ENCODE measurements at regions not wholly inside any gene's neighbourhood (a gene's known extent, or its start where the extent isn't known, plus 50 kb on each side); places are given as distances from the start of the nearest gene placed in this dataset.

DNA sequence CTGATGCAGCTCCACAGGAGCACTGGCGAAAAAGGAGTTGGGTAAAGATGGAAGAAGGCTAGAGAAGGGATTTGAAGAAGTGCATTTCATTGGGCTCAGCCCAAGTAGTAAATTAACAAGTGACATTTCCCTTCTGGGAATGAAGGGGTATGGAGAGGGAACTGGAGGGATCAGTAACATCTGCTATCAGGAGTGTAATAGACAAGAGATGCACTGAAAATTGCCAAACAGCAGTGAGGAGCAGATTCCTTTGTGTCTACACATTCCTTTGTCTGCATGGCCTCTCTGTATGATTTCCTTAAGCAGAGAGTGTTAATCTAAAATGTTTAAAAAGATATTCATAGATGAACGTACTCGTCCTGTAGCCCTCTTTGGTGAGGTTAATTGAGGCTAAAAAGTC lies 148.2 kb upstream of the FERD3L start:
- TF ChIP-seq EZH2 (IDR thresholded peaks at IDR 0.05; ENCODE audit: borderline replicate concordance, low read depth, low read length, severe bottlenecking): no peak
- TF ChIP-seq, protein P1, sequence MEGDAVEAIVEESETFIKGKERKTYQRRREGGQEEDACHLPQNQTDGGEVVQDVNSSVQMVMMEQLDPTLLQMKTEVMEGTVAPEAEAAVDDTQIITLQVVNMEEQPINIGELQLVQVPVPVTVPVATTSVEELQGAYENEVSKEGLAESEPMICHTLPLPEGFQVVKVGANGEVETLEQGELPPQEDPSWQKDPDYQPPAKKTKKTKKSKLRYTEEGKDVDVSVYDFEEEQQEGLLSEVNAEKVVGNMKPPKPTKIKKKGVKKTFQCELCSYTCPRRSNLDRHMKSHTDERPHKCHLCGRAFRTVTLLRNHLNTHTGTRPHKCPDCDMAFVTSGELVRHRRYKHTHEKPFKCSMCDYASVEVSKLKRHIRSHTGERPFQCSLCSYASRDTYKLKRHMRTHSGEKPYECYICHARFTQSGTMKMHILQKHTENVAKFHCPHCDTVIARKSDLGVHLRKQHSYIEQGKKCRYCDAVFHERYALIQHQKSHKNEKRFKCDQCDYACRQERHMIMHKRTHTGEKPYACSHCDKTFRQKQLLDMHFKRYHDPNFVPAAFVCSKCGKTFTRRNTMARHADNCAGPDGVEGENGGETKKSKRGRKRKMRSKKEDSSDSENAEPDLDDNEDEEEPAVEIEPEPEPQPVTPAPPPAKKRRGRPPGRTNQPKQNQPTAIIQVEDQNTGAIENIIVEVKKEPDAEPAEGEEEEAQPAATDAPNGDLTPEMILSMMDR (IDR thresholded peaks at IDR 0.05; ENCODE audit: borderline replicate concordance, extremely low read depth, low read length, poor library complexity, severe bottlenecking): no peak
- H3K9ac ChIP-seq (ENCODE audit: low read depth, low read length): no peak overlapping the region

DNA sequence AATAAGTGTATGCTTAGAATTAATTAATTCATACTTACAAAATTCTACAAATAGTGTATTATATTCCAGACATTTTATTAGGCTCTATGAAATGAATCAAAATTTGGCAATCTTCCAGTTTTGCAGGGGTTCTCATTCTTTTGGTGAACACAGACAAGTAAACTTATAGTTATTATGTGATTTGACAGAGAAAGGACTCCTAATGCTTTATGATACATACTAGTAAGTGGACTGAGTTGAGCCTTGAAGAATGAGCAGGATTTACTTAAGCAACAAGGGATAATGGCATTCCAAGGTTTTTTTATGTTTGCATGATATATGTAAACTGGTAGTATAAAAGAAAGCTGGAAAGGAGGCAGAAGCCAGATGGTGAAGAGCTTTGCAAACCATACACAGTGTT lies 145.7 kb upstream of the FERD3L start:
- DNase-seq (no peak), ATAC-seq (ENCODE audit: insufficient read depth, low read depth) (no peak)
- no peak overlapping the region for H3K4me3 ChIP-seq (ENCODE audit: low read depth in 1 of 2, low read length in 2 of 2)
- no peak overlapping the region for H2AFZ ChIP-seq (ENCODE audit: low read depth, low read length)
- no peak overlapping the region for H3K4me2 ChIP-seq (ENCODE audit: insufficient read depth, low read length)
- H4K20me1 ChIP-seq (ENCODE audit: insufficient read depth, low read length): no peaks in the 10 kb centered on the region
- H3K36me3 ChIP-seq (ENCODE audit: insufficient read depth, low read length): no peaks in the 10 kb centered on the region
- no peaks in the 10 kb centered on the region for H3K79me2 ChIP-seq (ENCODE audit: insufficient read depth, low read length)
- H3K4me1 ChIP-seq (ENCODE audit: insufficient read depth, low read length): no peaks in the 10 kb centered on the region
- no peaks in the 10 kb centered on the region for H3K27me3 ChIP-seq (ENCODE audit: insufficient read depth, low read length, poor library complexity)
- no peak overlapping the region for H3K27ac ChIP-seq (ENCODE audit: low read length)
- H3K9ac ChIP-seq (ENCODE audit: low read depth, low read length): no peak overlapping the region
- TF ChIP-seq, protein P1 (IDR thresholded peaks at IDR 0.05; ENCODE audit: borderline replicate concordance, extremely low read depth, low read length, poor library complexity, severe bottlenecking): no peak
- TF ChIP-seq EZH2 (IDR thresholded peaks at IDR 0.05; ENCODE audit: borderline replicate concordance, low read depth, low read length, severe bottlenecking): no peak
- H3K9me3 ChIP-seq (ENCODE audit: insufficient read depth, low read length, severe bottlenecking): no peaks in the 10 kb centered on the region

More for the DNA sequence above, 148.2 kb upstream of the FERD3L start:
- H3K9me3 ChIP-seq (ENCODE audit: insufficient read depth, low read length, severe bottlenecking): no peaks in the 10 kb centered on the region
- H2AFZ ChIP-seq (ENCODE audit: low read depth, low read length): no peak overlapping the region
- no peaks in the 10 kb centered on the region for H3K36me3 ChIP-seq (ENCODE audit: insufficient read depth, low read length)
- DNase-seq: no peak
- H3K4me2 ChIP-seq (ENCODE audit: insufficient read depth, low read length): no peak overlapping the region
- no peak for ATAC-seq (ENCODE audit: insufficient read depth, low read depth)
- H3K79me2 ChIP-seq (ENCODE audit: insufficient read depth, low read length): no peaks in the 10 kb centered on the region
- H3K4me1 ChIP-seq (ENCODE audit: insufficient read depth, low read length): no peaks in the 10 kb centered on the region
- no peak overlapping the region for H3K27ac ChIP-seq (ENCODE audit: low read length)
- H3K27me3 ChIP-seq (ENCODE audit: insufficient read depth, low read length, poor library complexity): no peaks in the 10 kb centered on the region
- H4K20me1 ChIP-seq (ENCODE audit: insufficient read depth, low read length): no peaks in the 10 kb centered on the region
- H3K4me3 ChIP-seq (ENCODE audit: low read depth in 1 of 2, low read length in 2 of 2): no peak overlapping the region

- no peak overlapping the region for H3K4me3 ChIP-seq (ENCODE audit: low read depth in 1 of 2, low read length in 2 of 2)
- H3K4me1 ChIP-seq (ENCODE audit: insufficient read depth, low read length): no peaks in the 10 kb centered on the region
- ATAC-seq (ENCODE audit: insufficient read depth, low read depth): no peak
- H3K79me2 ChIP-seq (ENCODE audit: insufficient read depth, low read length): no peaks in the 10 kb centered on the region
- H3K9ac ChIP-seq (ENCODE audit: low read depth, low read length): no peak overlapping the region
- no peak for TF ChIP-seq EZH2 (IDR thresholded peaks at IDR 0.05; ENCODE audit: borderline replicate concordance, low read depth, low read length, severe bottlenecking)
- TF ChIP-seq, protein P1 (IDR thresholded peaks at IDR 0.05; ENCODE audit: borderline replicate concordance, extremely low read depth, low read length, poor library complexity, severe bottlenecking): no peak
- H3K36me3 ChIP-seq (ENCODE audit: insufficient read depth, low read length): no peaks in the 10 kb centered on the region
- no peaks in the 10 kb centered on the region for H3K27me3 ChIP-seq (ENCODE audit: insufficient read depth, low read length, poor library complexity)
- no peak overlapping the region for H2AFZ ChIP-seq (ENCODE audit: low read depth, low read length)
- H3K9me3 ChIP-seq (ENCODE audit: insufficient read depth, low read length, severe bottlenecking): no peaks in the 10 kb centered on the region
- no peak for DNase-seq
- H3K4me2 ChIP-seq (ENCODE audit: insufficient read depth, low read length): no peak overlapping the region
- H3K27ac ChIP-seq (ENCODE audit: low read length): no peak overlapping the region
- no peaks in the 10 kb centered on the region for H4K20me1 ChIP-seq (ENCODE audit: insufficient read depth, low read length)
Observed at GRCh38 chr7:19290066-19290465, 144.8 kb upstream of the FERD3L start.
